ENCODE measurements at regions not wholly inside any gene's neighbourhood (a gene's known extent, or its start where the extent isn't known, plus 50 kb on each side); places are given as distances from the start of the nearest gene placed in this dataset.

DNA sequence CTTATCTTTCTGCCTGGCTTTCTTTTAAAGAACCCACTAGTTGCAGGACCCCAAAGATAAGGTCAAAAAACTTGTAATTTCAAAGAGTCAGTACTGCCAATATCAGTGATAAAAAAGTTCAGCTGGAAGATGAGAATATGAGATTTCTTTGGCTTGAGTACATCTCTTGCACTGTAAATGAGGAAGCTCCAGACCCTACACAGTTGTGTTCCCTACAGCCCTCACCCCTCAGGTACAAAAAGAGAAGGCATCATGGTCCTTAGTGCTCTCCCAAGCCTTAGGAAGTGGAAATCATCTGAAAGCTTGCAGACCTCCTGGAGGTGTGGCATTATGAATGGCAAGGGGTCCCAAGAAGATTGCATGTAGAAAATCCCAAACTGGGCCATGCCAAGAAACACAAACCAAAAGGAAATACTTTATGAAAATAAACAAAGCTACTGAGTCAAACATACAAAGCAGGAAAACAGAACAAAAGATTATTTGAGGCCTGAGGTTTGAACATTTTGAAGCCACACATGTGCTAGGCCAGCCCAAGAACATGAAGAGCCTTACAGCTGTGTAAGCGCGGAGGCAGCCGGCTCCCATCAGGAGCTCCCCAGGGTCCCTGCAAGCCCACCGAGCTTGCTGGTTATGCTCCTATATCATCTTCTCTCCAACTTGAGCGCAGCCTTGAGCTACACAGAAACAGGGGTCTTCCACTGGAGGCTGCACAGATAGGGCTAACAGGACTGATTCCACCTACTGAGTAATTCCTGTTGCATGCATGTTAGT is 217.0 kb downstream of the OSR1 start:
- TF ChIP-seq, protein P1, sequence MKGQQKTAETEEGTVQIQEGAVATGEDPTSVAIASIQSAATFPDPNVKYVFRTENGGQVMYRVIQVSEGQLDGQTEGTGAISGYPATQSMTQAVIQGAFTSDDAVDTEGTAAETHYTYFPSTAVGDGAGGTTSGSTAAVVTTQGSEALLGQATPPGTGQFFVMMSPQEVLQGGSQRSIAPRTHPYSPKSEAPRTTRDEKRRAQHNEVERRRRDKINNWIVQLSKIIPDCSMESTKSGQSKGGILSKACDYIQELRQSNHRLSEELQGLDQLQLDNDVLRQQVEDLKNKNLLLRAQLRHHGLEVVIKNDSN (IDR thresholded peaks at IDR 0.05): no peak
- TF ChIP-seq REST (IDR thresholded peaks at IDR 0.05; ENCODE audit: low read depth) (no peak), RAD21 (IDR thresholded peaks at IDR 0.05; ENCODE audit: low read depth) (no peak), YY1 (IDR thresholded peaks at IDR 0.05; ENCODE audit: low read depth) (no peak), FOXM1 (IDR thresholded peaks at IDR 0.05; ENCODE audit: borderline replicate concordance, low read depth) (no peak), TAF1 (IDR thresholded peaks at IDR 0.05; ENCODE audit: low read depth) (no peak), ZBTB7A (IDR thresholded peaks at IDR 0.05; ENCODE audit: low read depth) (no peak), EP300 (IDR thresholded peaks at IDR 0.05; ENCODE audit: borderline replicate concordance) (no peak), CREB1 (IDR thresholded peaks at IDR 0.05; ENCODE audit: low read depth) (no peak), TCF12 (IDR thresholded peaks at IDR 0.05; ENCODE audit: low read depth) (no peak), TEAD4 (IDR thresholded peaks at IDR 0.05) (no peak)
- TF ChIP-seq, protein P2, sequence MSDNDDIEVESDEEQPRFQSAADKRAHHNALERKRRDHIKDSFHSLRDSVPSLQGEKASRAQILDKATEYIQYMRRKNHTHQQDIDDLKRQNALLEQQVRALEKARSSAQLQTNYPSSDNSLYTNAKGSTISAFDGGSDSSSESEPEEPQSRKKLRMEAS (IDR thresholded peaks at IDR 0.05): no peak
